ENCODE measurements at regions not wholly inside any gene's neighbourhood (a gene's known extent, or its start where the extent isn't known, plus 50 kb on each side); places are given as distances from the start of the nearest gene placed in this dataset.
"Not testable (repeated sequence)": the region's sequence is repeated elsewhere in the genome, so short reads cannot be mapped to it uniquely, and the experiment has no call there.

- no peak for DNase-seq (ENCODE audit: low spot score)
Measured at GRCh38 chr11:49499117-49499516, 290.7 kb upstream of the FOLH1 start.

GRCh38 chr11:49505231-49505630, 296.8 kb upstream of the FOLH1 start:
- no peak for ATAC-seq
- no peak for DNase-seq (ENCODE audit: low spot score)

More at GRCh38 chr11:49499117-49499516, 290.7 kb upstream of the FOLH1 start:
- no peak for ATAC-seq

GRCh38 chr11:49526240-49526829, 317.9 kb upstream of the FOLH1 start:
- not testable (repeated sequence) for DNase-seq (ENCODE audit: low spot score)
- peak; percentile 100 for ATAC-seq

- ATAC-seq: no peak
- DNase-seq (ENCODE audit: low spot score): no peak
Measured at GRCh38 chr11:49533204-49533603, 324.8 kb upstream of the FOLH1 start.

- not testable (repeated sequence) for DNase-seq (ENCODE audit: low spot score); ATAC-seq
Measured at GRCh38 chr11:49538927-49539326, 330.5 kb upstream of the FOLH1 start.

GRCh38 chr11:49558261-49558847, 350.0 kb upstream of the FOLH1 start:
- not testable (repeated sequence) for ATAC-seq; DNase-seq (ENCODE audit: low spot score)

- DNase-seq (ENCODE audit: low spot score); ATAC-seq: not testable (repeated sequence)
Measured at GRCh38 chr11:49560593-49560992, 352.2 kb upstream of the FOLH1 start.

GRCh38 chr11:49561240-49561880, 353.0 kb upstream of the FOLH1 start:
- not testable (repeated sequence) for ATAC-seq; DNase-seq (ENCODE audit: low spot score)

GRCh38 chr11:49562262-49562661, 353.9 kb upstream of the FOLH1 start:
- DNase-seq (ENCODE audit: low spot score); ATAC-seq: not testable (repeated sequence)

- not testable (repeated sequence) for DNase-seq (ENCODE audit: low spot score); ATAC-seq
Measured at GRCh38 chr11:49579492-49579891, 371.1 kb upstream of the FOLH1 start.

- ATAC-seq; DNase-seq (ENCODE audit: low spot score): not testable (repeated sequence)
Measured at GRCh38 chr11:49585495-49585894, 366.7 kb upstream of the OR4C13 start.

GRCh38 chr11:49608892-49609291, 343.3 kb upstream of the OR4C13 start:
- not testable (repeated sequence) for DNase-seq (ENCODE audit: low spot score); ATAC-seq

GRCh38 chr11:49623872-49624271, 328.3 kb upstream of the OR4C13 start:
- DNase-seq (ENCODE audit: low spot score); ATAC-seq: not testable (repeated sequence)

GRCh38 chr11:49670705-49671104, 281.5 kb upstream of the OR4C13 start:
- not testable (repeated sequence) for ATAC-seq; DNase-seq (ENCODE audit: low spot score)

GRCh38 chr11:49702121-49702520, 250.1 kb upstream of the OR4C13 start:
- not testable (repeated sequence) for ATAC-seq; DNase-seq (ENCODE audit: low spot score)

- DNase-seq (ENCODE audit: low spot score); ATAC-seq: not testable (repeated sequence)
Measured at GRCh38 chr11:49750447-49750846, 201.7 kb upstream of the OR4C13 start.

GRCh38 chr11:49750960-49751359, 201.2 kb upstream of the OR4C13 start:
- not testable (repeated sequence) for DNase-seq (ENCODE audit: low spot score); ATAC-seq

- not testable (repeated sequence) for DNase-seq (ENCODE audit: low spot score); ATAC-seq
Measured at GRCh38 chr11:49780791-49781190, 171.4 kb upstream of the OR4C13 start.

- not testable (repeated sequence) for DNase-seq (ENCODE audit: low spot score); ATAC-seq
Measured at GRCh38 chr11:49782000-49782399, 170.2 kb upstream of the OR4C13 start.

GRCh38 chr11:49783841-49784240, 168.3 kb upstream of the OR4C13 start:
- not testable (repeated sequence) for ATAC-seq; DNase-seq (ENCODE audit: low spot score)

GRCh38 chr11:49789787-49790186, 162.4 kb upstream of the OR4C13 start:
- not testable (repeated sequence) for DNase-seq (ENCODE audit: low spot score)

More at GRCh38 chr11:49789787-49790186, 162.4 kb upstream of the OR4C13 start:
- not testable (repeated sequence) for ATAC-seq
